ENCODE measurements at regions not wholly inside any gene's neighbourhood (a gene's known extent, or its start where the extent isn't known, plus 50 kb on each side); places are given as distances from the start of the nearest gene placed in this dataset.

- DNase-seq = no peak
These were observed 568.5 kb upstream of the B3GALT2 start for GRCh38 chr1:193754732-193755427.

- DNase-seq = no peak
These were observed 567.7 kb upstream of the B3GALT2 start for GRCh38 chr1:193754151-193754550.

GRCh38 chr1:193753038-193753756, 566.8 kb upstream of the B3GALT2 start:
- no peak for DNase-seq

- no peak for DNase-seq
These were observed 563.5 kb upstream of the B3GALT2 start for GRCh38 chr1:193749868-193750267.

- DNase-seq = peak; percentile 54
These were observed 561.2 kb upstream of the B3GALT2 start for GRCh38 chr1:193747579-193747978.

GRCh38 chr1:193741228-193741627, 554.8 kb upstream of the B3GALT2 start:
- no peak for DNase-seq

- no peak for DNase-seq
These were observed 554.3 kb upstream of the B3GALT2 start for GRCh38 chr1:193740762-193741161.

GRCh38 chr1:193736507-193736906, 550.1 kb upstream of the B3GALT2 start:
- DNase-seq = no peak

GRCh38 chr1:193733674-193734073, 547.3 kb upstream of the B3GALT2 start:
- DNase-seq = no peak

GRCh38 chr1:193730017-193730416, 543.6 kb upstream of the B3GALT2 start:
- peak; percentile 33 for DNase-seq

- peak; percentile 37 for DNase-seq
These were observed 543.0 kb upstream of the B3GALT2 start for GRCh38 chr1:193729429-193729828.

GRCh38 chr1:193727850-193728249, 541.4 kb upstream of the B3GALT2 start:
- DNase-seq = no peak

- no peak for DNase-seq
These were observed 540.3 kb upstream of the B3GALT2 start for GRCh38 chr1:193726722-193727121.

GRCh38 chr1:193712392-193712791, 526.0 kb upstream of the B3GALT2 start:
- DNase-seq = no peak

- no peak for DNase-seq
These were observed 523.2 kb upstream of the B3GALT2 start for GRCh38 chr1:193709607-193710006.

- peak; percentile 54 for DNase-seq
These were observed 521.0 kb upstream of the B3GALT2 start for GRCh38 chr1:193707271-193708021.

GRCh38 chr1:193706766-193707165, 520.4 kb upstream of the B3GALT2 start:
- no peak for DNase-seq

- peak; percentile 42 for DNase-seq
These were observed 519.2 kb upstream of the B3GALT2 start for GRCh38 chr1:193705554-193705981.

GRCh38 chr1:193703655-193704054, 517.2 kb upstream of the B3GALT2 start:
- no peak for DNase-seq

- DNase-seq = peak; percentile 28
These were observed 516.7 kb upstream of the B3GALT2 start for GRCh38 chr1:193703121-193703520.

- DNase-seq = no peak
These were observed 515.3 kb upstream of the B3GALT2 start for GRCh38 chr1:193701759-193702158.

GRCh38 chr1:193700710-193701355, 514.4 kb upstream of the B3GALT2 start:
- DNase-seq = peak; percentile 80

GRCh38 chr1:193699261-193699660, 512.8 kb upstream of the B3GALT2 start:
- no peak for DNase-seq

Measured in fibroblast of skin of abdomen (primary cell).